ENCODE measurements at regions not wholly inside any gene's neighbourhood (a gene's known extent, or its start where the extent isn't known, plus 50 kb on each side); places are given as distances from the start of the nearest gene placed in this dataset.
"Not testable (repeated sequence)": the region's sequence is repeated elsewhere in the genome, so short reads cannot be mapped to it uniquely, and the experiment has no call there.

DNA sequence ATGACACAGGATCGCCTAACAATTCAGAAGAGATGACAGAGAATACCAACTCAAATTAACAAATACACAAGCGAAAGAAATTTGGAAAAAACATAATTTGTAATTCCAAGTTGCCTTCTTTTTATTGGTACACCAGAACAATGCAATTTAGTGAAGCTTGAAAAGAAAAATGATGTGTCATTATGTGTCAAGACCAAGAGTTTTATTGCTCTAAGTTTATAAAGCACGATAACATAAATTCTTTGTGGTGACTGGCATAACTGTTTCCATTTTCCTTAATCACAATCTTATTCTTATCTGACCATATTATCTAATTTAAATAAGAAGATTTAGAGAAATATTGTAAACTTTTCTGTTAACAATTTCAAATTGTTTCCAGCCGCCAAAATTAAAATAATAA is 273.2 kb upstream of the TECRL start:
- DNase-seq (ENCODE audit: low spot score) = no peak
- H3K79me2 ChIP-seq (replicated peaks; ENCODE audit: insufficient read depth) = no peaks in the 10 kb centered on the region
- no peaks in the 10 kb centered on the region for H3K4me1 ChIP-seq (ENCODE audit: insufficient read depth)
- no peak overlapping the region for H3K4me3 ChIP-seq
- no peak overlapping the region for H3K4me3 Mint-ChIP-seq
- peaks cover 6% of the 10 kb centered on the region; the same call in 2 of the 3 replicates for H3K36me3 Mint-ChIP-seq (ENCODE audit: low read depth)
- no peaks in the 10 kb centered on the region for H3K4me1 Mint-ChIP-seq
- H4K20me1 ChIP-seq (replicated peaks; ENCODE audit: insufficient read depth) = no peaks in the 10 kb centered on the region
- peaks cover 15% of the 10 kb centered on the region for H3K9me3 Mint-ChIP-seq
- no peak overlapping the region for H3K4me2 ChIP-seq
- no peaks in the 10 kb centered on the region for H3K27me3 ChIP-seq (ENCODE audit: insufficient read depth)
- H3K27me3 Mint-ChIP-seq (ENCODE audit: insufficient read depth, low read depth, poor library complexity) = peaks cover 3% of the 10 kb centered on the region
- no peak overlapping the region for H3K27ac Mint-ChIP-seq
- no peaks in the 10 kb centered on the region for H3K36me3 ChIP-seq (ENCODE audit: insufficient read depth)
- no peak overlapping the region for H2AFZ ChIP-seq
- ATAC-seq = no peak
- no peaks in the 10 kb centered on the region for H3K9me2 ChIP-seq (ENCODE audit: insufficient read depth)
- TF ChIP-seq EZH2phosphoT487 (IDR thresholded peaks at IDR 0.05; ENCODE audit: unreplicated experiment) = no peak
- TF ChIP-seq ZNF114 (CRISPR knock-in tag; IDR thresholded peaks at IDR 0.05) = no peak
- TF ChIP-seq, protein P1, sequence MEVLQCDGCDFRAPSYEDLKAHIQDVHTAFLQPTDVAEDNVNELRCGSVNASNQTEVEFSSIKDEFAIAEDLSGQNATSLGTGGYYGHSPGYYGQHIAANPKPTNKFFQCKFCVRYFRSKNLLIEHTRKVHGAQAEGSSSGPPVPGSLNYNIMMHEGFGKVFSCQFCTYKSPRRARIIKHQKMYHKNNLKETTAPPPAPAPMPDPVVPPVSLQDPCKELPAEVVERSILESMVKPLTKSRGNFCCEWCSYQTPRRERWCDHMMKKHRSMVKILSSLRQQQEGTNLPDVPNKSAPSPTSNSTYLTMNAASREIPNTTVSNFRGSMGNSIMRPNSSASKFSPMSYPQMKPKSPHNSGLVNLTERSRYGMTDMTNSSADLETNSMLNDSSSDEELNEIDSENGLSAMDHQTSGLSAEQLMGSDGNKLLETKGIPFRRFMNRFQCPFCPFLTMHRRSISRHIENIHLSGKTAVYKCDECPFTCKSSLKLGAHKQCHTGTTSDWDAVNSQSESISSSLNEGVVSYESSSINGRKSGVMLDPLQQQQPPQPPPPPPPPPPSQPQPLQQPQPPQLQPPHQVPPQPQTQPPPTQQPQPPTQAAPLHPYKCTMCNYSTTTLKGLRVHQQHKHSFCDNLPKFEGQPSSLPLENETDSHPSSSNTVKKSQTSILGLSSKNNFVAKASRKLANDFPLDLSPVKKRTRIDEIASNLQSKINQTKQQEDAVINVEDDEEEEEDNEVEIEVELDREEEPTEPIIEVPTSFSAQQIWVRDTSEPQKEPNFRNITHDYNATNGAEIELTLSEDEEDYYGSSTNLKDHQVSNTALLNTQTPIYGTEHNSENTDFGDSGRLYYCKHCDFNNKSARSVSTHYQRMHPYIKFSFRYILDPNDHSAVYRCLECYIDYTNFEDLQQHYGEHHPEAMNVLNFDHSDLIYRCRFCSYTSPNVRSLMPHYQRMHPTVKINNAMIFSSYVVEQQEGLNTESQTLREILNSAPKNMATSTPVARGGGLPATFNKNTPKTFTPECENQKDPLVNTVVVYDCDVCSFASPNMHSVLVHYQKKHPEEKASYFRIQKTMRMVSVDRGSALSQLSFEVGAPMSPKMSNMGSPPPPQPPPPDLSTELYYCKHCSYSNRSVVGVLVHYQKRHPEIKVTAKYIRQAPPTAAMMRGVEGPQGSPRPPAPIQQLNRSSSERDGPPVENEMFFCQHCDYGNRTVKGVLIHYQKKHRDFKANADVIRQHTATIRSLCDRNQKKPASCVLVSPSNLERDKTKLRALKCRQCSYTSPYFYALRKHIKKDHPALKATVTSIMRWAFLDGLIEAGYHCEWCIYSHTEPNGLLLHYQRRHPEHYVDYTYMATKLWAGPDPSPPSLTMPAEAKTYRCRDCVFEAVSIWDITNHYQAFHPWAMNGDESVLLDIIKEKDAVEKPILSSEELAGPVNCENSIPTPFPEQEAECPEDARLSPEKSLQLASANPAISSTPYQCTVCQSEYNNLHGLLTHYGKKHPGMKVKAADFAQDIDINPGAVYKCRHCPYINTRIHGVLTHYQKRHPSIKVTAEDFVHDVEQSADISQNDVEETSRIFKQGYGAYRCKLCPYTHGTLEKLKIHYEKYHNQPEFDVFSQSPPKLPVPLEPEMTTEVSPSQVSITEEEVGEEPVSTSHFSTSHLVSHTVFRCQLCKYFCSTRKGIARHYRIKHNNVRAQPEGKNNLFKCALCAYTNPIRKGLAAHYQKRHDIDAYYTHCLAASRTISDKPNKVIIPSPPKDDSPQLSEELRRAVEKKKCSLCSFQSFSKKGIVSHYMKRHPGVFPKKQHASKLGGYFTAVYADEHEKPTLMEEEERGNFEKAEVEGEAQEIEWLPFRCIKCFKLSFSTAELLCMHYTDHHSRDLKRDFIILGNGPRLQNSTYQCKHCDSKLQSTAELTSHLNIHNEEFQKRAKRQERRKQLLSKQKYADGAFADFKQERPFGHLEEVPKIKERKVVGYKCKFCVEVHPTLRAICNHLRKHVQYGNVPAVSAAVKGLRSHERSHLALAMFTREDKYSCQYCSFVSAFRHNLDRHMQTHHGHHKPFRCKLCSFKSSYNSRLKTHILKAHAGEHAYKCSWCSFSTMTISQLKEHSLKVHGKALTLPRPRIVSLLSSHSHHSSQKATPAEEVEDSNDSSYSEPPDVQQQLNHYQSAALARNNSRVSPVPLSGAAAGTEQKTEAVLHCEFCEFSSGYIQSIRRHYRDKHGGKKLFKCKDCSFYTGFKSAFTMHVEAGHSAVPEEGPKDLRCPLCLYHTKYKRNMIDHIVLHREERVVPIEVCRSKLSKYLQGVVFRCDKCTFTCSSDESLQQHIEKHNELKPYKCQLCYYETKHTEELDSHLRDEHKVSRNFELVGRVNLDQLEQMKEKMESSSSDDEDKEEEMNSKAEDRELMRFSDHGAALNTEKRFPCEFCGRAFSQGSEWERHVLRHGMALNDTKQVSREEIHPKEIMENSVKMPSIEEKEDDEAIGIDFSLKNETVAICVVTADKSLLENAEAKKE (CRISPR knock-in tag; IDR thresholded peaks at IDR 0.05) = no peak
- no peak for TF ChIP-seq JUNB (IDR thresholded peaks at IDR 0.05; ENCODE audit: unreplicated experiment)
- no peak for TF ChIP-seq ZNF331 (CRISPR knock-in tag; IDR thresholded peaks at IDR 0.05; ENCODE audit: low read depth)
- no peak for TF ChIP-seq EZH2 (IDR thresholded peaks at IDR 0.05; ENCODE audit: low read depth, unreplicated experiment)
- TF ChIP-seq, protein P2, sequence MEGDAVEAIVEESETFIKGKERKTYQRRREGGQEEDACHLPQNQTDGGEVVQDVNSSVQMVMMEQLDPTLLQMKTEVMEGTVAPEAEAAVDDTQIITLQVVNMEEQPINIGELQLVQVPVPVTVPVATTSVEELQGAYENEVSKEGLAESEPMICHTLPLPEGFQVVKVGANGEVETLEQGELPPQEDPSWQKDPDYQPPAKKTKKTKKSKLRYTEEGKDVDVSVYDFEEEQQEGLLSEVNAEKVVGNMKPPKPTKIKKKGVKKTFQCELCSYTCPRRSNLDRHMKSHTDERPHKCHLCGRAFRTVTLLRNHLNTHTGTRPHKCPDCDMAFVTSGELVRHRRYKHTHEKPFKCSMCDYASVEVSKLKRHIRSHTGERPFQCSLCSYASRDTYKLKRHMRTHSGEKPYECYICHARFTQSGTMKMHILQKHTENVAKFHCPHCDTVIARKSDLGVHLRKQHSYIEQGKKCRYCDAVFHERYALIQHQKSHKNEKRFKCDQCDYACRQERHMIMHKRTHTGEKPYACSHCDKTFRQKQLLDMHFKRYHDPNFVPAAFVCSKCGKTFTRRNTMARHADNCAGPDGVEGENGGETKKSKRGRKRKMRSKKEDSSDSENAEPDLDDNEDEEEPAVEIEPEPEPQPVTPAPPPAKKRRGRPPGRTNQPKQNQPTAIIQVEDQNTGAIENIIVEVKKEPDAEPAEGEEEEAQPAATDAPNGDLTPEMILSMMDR (conservative IDR thresholded peaks at IDR 0.05; ENCODE audit: low read depth in 2 of 2) = no peak
- TF ChIP-seq, protein P3, sequence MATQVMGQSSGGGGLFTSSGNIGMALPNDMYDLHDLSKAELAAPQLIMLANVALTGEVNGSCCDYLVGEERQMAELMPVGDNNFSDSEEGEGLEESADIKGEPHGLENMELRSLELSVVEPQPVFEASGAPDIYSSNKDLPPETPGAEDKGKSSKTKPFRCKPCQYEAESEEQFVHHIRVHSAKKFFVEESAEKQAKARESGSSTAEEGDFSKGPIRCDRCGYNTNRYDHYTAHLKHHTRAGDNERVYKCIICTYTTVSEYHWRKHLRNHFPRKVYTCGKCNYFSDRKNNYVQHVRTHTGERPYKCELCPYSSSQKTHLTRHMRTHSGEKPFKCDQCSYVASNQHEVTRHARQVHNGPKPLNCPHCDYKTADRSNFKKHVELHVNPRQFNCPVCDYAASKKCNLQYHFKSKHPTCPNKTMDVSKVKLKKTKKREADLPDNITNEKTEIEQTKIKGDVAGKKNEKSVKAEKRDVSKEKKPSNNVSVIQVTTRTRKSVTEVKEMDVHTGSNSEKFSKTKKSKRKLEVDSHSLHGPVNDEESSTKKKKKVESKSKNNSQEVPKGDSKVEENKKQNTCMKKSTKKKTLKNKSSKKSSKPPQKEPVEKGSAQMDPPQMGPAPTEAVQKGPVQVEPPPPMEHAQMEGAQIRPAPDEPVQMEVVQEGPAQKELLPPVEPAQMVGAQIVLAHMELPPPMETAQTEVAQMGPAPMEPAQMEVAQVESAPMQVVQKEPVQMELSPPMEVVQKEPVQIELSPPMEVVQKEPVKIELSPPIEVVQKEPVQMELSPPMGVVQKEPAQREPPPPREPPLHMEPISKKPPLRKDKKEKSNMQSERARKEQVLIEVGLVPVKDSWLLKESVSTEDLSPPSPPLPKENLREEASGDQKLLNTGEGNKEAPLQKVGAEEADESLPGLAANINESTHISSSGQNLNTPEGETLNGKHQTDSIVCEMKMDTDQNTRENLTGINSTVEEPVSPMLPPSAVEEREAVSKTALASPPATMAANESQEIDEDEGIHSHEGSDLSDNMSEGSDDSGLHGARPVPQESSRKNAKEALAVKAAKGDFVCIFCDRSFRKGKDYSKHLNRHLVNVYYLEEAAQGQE (IDR thresholded peaks at IDR 0.05; ENCODE audit: unreplicated experiment) = no peak
- TF ChIP-seq, protein P4, sequence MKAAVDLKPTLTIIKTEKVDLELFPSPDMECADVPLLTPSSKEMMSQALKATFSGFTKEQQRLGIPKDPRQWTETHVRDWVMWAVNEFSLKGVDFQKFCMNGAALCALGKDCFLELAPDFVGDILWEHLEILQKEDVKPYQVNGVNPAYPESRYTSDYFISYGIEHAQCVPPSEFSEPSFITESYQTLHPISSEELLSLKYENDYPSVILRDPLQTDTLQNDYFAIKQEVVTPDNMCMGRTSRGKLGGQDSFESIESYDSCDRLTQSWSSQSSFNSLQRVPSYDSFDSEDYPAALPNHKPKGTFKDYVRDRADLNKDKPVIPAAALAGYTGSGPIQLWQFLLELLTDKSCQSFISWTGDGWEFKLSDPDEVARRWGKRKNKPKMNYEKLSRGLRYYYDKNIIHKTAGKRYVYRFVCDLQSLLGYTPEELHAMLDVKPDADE (IDR thresholded peaks at IDR 0.05) = no peak
- TF ChIP-seq STAT1 (IDR thresholded peaks at IDR 0.05; ENCODE audit: unreplicated experiment) = no peak
- no peaks in the 10 kb centered on the region for H3F3A ChIP-seq (replicated peaks; ENCODE audit: low read depth)
- H3K27ac ChIP-seq (ENCODE audit: low read depth) = no peak overlapping the region

DNA sequence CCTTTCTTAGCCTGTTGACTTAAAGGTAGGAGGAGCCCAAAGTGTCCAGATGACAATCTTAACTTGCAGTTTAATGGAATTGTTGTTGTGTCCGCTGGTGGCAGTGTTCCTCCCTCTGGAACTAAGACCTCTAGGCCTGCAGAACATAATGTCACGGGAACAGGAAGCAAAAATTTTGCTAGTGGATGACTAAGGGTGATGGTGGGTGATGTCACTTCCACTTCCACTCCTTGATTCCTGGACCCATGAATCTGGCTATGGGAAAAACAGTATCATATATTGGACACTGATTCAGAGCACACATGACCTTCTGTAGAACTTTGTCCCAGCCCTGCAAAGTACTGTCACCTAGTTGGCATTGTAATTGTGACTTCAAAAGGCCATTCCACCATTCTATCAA is 263.9 kb upstream of the TECRL start:
- not testable (repeated sequence) for H3K27me3 ChIP-seq (ENCODE audit: insufficient read depth); H3K4me2 ChIP-seq; H3K4me1 Mint-ChIP-seq; DNase-seq (ENCODE audit: low spot score); H3K4me1 ChIP-seq (ENCODE audit: insufficient read depth); H3K27ac Mint-ChIP-seq; H3K27ac ChIP-seq (ENCODE audit: low read depth); H3K79me2 ChIP-seq (replicated peaks; ENCODE audit: insufficient read depth); H3K4me3 ChIP-seq; H4K20me1 ChIP-seq (replicated peaks; ENCODE audit: insufficient read depth); H3K9me2 ChIP-seq (ENCODE audit: insufficient read depth); H3K27me3 Mint-ChIP-seq (ENCODE audit: insufficient read depth, low read depth, poor library complexity); H3K4me3 Mint-ChIP-seq; H3F3A ChIP-seq (replicated peaks; ENCODE audit: low read depth); ATAC-seq; H2AFZ ChIP-seq; H3K36me3 ChIP-seq (ENCODE audit: insufficient read depth)
- Mint-ChIP-seq H3K9me3 (peaks cover 53% of the 10 kb centered on the region), H3K36me3 (ENCODE audit: low read depth) (peaks cover 37% of the 10 kb centered on the region)

All from GM23338 (cell line).